OCI-LY7 (cell line): ENCODE measurements at regions not wholly inside any gene's neighbourhood (a gene's known extent, or its start where the extent isn't known, plus 50 kb on each side); places are given as distances from the start of the nearest gene placed in this dataset.

Experiments
- CTCF ChIP-seq: fragments of 200-600 bp; sonication (generic); conservative IDR thresholded peaks from 2 replicates; pipeline ENCODE4 v1.5.1; 2014; ENCODE audit warnings: mild to moderate bottlenecking, antibody characterized with exemption, low read length, moderate library complexity, mixed read lengths
- EZH2phosphoT487 ChIP-seq: fragments of 200-600 bp; sonication (generic); IDR thresholded peaks from 2 replicates; pipeline ENCODE4 v1.6.1; 2018; ENCODE audit warnings: low read depth, borderline replicate concordance, mild to moderate bottlenecking, mixed run types, antibody characterized with exemption, low read length, moderate library complexity, mixed read lengths

- no peak for TF ChIP-seq CTCF
- no peak for TF ChIP-seq EZH2phosphoT487
Measured at GRCh38 chr5:35285435-35285834, 55.1 kb upstream of the PRLR start.
